KG1 (cell line): ENCODE measurements at regions not wholly inside any gene's neighbourhood (a gene's known extent, or its start where the extent isn't known, plus 50 kb on each side); places are given as distances from the start of the nearest gene placed in this dataset.
"Not testable (repeated sequence)": the region's sequence is repeated elsewhere in the genome, so short reads cannot be mapped to it uniquely, and the experiment has no call there.

Experiments
- DNase-seq: peaks from one replicate; lab custom pipeline; 2025; lab: John Stamatoyannopoulos, UW

GRCh38 chr6:163739408-163739725, 324.8 kb downstream of the QKI start:
- no peak for DNase-seq

GRCh38 chr6:163738725-163739407, 324.3 kb downstream of the QKI start:
- DNase-seq, result no peak

DNA sequence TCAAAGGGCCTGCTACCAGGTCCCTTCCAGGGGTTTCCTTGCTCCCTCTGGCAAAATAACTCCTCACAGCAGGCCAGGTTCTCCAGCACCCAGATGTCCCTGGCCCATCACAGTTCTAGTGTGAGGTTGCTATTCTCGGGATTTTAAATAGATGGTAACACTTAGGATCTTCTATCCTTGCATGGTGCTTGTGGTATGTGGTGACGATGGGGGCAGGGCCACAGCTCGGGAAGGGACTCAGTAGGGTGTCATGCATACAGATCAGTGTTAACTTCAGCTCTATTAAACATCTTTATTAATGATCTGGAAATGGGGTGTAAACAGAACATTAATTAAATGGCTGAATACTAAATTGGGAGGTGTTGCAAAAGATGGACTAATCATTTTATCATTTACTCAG, 323.8 kb downstream of the QKI start:
- DNase-seq, result no peak

DNA sequence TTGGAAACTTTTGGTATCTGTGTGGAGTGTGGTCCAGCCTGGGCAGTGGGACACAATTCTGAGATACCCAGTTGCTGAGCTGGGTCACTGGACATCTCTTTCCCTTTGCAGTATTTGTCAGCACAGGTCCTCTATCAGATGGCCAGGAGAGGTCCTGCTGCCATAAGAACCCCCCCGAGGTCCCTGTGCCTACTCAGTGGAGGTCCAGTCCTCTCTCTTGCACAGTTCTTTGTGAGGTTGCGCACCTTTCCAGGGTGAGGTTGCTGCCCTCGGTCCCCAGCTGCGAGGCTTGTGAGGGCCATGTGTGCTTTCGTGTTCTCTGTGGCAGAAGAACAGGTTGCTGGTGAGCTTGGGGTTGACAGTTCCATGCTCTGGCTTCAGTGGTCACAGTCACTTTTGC, 320.6 kb downstream of the QKI start:
- no peak for DNase-seq

DNA sequence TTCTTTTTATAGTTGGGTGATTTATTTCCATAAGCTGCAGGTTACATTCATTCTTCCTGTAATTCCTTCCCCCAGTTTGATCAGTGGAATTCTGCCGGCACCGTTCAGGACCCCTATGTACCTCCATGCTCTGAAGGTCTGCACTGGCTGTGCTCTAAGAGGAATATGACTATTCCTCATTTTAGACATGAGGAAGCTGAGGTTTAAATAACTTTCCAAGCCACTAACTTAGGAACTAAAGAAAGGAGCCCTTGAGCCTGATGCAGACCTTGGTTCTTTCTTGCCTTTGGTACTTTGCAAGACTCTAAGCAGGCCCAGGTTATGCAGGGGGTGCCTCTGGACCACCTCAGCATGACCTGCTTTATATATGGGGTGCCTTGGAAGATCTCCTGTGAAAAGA, 318.5 kb downstream of the QKI start:
- no peak for DNase-seq

DNA sequence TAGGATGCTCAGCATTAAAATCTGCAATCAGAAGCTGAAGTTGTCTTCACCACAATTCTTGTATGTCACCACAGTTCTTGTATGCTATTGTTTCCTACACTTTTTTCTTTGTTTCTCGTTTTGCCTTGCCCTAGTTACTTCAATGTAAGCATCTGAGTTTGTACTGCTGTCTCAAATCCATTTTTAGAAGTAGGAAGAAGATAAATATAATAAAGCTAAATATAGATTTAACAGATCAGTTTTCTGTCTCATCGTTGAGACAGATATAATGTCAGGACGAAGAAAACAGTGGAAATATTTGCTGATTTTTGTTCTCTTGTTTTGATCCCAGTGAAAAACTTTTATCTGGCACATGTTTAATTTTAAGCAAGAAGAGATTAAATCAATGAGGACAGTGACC, 318.0 kb downstream of the QKI start:
- DNase-seq, result no peak

DNA sequence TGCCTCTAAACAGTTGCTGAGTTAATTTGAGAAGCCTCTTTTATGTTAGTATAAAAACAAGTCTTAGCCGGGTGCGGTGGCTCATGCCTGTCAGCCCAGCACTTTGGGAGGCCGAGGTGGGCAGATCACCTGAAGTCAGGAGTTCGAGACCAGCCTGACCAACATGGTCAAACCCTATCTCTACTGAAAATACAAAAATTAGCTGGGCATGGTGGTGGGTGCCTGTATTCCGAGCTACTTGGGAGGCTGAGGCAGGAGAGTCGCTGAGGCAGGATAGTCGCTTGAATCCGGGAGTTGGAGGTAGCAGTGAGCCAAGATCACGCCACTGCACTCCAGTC, 317.5 kb downstream of the QKI start:
- not testable (repeated sequence) for DNase-seq

GRCh38 chr6:163731215-163732013, 316.9 kb downstream of the QKI start:
- DNase-seq, result no peak

DNA sequence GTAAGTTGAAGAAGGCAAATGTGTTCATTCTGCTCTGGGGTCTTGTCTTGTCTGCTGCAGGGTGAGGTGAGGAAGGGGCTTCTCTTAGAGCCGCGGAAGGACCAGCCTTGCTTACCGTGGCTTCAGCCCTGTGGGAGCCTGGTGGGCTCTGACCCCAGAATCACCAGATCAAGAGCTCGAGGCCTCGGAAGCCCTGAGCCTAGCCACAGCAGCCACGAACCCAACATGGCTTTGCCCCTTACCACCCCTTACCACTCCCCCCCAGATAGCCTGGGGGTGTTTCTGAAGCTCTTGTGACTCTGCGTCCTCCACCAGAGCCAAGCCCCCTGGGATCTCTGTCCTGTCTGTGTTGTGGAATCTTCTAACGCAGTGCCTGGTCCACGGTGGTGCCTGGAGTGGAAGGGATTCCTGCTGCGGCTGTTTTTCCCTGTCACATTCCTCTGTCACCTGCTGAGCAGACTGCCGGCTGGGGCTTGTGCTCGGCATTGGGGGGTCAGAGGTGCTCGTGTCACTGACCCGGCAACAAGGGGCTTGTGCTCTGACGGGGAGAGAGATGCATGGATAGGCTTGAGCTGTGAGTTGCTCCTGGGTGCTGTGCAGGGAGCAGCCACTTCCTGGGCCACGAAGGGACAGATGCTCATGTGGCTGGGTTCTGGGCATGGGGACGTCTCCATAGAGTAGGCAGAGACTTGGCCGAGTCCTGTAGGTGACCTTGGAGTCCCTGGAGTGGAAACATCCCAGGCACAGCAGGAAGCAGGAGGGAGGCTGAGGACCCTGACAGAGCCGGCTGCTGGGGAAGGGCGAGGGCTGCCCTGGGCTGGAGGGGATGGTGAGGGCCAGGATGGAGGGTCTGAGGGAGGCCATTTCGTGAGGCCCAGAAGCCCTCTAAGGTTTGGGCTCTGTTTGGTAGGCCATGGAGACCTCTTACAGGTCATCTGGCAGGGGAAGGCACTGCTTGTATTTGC, 316.0 kb downstream of the QKI start:
- DNase-seq, result no peak

DNA sequence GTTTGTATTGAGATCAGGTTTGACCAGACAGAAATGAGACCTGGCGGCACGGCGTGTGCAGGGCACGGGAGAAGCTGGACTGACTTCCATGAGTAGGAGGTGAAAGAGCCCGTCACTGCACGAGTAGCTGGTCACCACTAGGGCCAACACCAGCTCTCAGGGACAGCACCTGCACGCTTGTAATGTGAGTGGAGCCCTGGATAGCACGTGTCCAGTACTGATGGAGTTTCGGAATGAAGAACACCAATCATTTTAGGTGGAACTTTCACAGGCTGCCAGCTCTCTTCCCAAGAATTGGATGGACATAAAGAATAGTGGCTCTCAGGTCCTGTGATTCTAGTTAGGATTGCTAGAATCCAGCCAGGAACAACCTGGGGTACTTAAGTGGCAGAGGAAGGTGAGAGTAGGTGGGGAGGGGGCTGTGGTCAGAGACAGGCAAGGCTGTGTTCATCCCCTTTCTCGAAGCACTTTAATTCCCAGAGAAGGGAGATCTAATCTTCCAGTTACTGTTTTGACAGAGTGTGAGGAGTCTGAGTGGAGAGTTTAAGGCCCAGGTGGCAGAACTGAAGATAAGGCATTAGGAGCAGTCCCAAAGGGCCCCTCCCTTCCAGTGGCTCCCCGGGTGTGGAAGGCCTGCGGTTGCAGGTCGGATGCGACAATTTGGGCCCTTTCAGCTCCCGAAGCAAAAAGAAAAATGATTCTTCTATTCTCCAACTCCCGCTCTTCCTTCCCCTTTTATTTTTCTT, 314.8 kb downstream of the QKI start:
- no peak for DNase-seq

- DNase-seq, result no peak
Measured at GRCh38 chr6:163728442-163729126, 314.1 kb downstream of the QKI start.

GRCh38 chr6:163726037-163726695, 311.6 kb downstream of the QKI start:
- DNase-seq, result no peak

- no peak for DNase-seq
Measured at GRCh38 chr6:163725008-163725941, 310.8 kb downstream of the QKI start.

GRCh38 chr6:163724196-163724595, 309.7 kb downstream of the QKI start:
- DNase-seq, result no peak

GRCh38 chr6:163723759-163724158, 309.2 kb downstream of the QKI start:
- DNase-seq, result no peak

DNA sequence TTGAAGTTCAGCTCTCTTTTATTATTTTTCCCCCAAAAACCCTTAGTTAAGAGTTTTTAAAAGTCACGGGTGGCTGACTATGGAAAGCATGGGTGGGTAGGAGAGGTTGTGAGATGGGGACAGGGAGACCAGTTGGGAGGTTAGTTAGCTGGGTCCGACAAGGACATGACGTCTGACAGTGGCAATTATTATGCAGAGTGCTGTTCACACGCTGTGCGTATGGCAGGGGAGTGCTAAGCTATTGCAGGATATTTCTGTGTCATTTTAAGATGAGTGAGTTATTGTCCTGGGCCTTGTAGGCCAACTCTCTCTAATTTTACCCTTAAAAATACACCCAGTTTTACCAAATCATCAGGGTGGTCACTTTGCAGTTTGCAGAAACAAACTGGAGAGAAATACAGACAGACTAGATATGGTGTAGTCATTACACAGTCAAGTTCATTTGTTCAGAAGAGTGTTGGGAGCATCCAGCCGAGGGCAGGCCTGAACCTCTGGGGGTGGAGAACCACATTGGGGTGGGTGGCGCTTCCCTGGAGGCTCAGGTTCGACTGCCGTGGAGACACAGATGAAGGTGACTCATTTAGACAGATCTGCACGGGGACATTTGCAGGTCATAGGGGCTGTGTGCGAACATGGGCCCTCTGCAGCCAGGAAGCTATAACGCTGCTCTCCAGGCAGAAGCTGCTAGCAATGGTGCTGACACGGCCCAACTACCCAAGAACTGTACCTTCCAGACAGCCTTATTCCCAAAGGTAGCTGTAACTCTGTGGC, 307.6 kb downstream of the QKI start:
- DNase-seq, result no peak

DNA sequence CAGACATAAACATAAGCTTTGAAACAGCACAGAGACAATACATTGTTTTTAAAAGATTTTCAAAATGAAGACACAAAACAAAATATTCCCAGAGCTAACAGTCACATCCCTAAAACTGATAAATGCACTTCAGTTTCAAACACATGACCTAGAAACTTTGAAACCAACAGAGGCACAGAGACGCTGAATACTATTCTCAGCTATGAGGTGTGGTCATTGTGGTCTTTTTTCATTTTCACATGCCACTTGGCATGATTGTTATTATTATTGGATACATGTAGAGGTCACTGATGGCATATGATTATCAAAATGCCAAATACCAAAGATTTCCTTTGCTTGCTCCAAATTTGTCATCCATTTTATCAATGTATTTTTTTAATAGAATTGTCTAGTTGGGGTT, 306.9 kb downstream of the QKI start:
- no peak for DNase-seq

GRCh38 chr6:163720460-163721235, 306.1 kb downstream of the QKI start:
- no peak for DNase-seq
